ENCODE measurements at regions not wholly inside any gene's neighbourhood (a gene's known extent, or its start where the extent isn't known, plus 50 kb on each side); places are given as distances from the start of the nearest gene placed in this dataset.
A peak's percentile ranks its signal among the peaks of the same experiment; 100 is the strongest.

DNA sequence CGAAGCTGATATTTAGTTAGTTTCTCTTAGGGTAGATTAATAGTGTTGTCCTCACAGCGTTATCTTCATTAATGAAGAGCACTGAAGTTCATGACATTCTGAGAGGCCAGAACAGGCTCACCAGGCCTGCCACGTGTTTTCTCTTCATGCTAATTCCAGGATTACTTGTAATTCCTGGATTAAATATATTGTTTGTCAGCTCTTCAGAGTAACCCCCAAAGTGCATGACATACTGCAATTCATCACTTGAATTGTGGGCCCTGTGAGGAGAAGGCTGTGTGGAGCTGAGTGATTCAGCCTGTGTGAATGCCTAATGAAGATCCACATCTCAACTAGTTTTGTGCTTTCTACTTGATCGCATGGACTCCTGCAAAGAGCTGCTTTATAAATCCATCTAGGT is 401.0 kb upstream of the ADAMTSL1 start:
- DNase-seq (ENCODE audit: low read depth in 2 of 2), result no peak

- no peak for DNase-seq (ENCODE audit: low read depth in 2 of 2)
Observed at GRCh38 chr9:18074041-18074440, 399.9 kb upstream of the ADAMTSL1 start.

DNA sequence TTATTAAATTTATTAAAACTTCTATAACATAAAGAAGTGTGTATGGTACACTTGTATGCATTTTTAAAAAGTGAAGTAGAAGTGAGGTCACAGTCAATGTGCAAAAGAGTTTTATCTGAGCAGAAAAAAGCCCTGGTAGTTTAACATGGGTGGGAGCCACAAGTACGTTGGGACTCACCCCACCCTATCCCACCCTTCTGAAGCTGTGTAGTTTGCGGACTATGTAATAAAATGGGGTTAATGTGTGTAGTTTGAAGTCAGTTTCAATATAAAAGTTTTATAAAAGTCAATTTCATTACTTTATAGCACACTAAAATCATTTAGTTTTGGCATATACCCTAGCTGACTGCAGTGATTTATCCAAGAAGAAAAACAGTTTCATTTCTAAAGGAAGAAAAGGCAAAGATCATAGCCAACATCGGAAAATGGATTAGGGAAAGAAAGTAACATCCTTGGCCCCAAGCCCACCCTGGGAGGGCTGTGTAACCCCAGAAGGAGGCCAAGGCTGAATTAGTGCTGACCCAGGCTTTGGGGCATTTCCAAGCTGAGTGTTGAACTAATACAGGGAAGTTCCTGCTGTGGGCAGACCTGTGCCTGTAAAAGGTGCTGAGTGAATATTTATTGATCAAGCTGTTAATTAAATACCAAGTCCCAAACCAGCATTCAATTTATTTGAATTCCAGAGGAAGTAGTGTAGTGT is 398.6 kb upstream of the ADAMTSL1 start:
- no peak for DNase-seq (ENCODE audit: low read depth in 2 of 2)

GRCh38 chr9:18077941-18078678 is 395.8 kb upstream of the ADAMTSL1 start:
- DNase-seq (ENCODE audit: low read depth in 2 of 2), result no peak

- no peak for DNase-seq (ENCODE audit: low read depth in 2 of 2)
Observed at GRCh38 chr9:18092138-18092537, 381.8 kb upstream of the ADAMTSL1 start.

- no peak for DNase-seq (ENCODE audit: low read depth in 2 of 2)
Observed at GRCh38 chr9:18106006-18106560, 367.9 kb upstream of the ADAMTSL1 start.

DNA sequence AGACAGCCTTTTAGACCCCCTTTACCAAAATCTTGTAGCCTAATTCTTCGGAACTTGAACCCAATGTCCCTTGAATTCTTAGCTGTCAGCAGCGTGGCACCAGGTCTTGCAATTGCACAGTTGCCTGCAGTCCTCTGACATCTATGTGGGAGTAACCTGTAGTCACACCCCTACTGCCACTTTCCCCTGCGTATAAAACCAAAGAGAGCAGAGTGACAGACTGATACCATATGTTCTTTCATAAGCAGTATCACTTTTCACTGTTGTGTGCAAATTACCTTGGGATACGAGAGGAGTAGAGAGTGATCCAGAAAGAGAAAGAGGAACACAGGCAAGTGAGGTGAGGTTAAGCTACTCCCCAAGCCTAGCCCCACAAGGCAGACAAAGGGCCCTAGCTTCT is 364.3 kb upstream of the ADAMTSL1 start:
- DNase-seq (ENCODE audit: low read depth in 2 of 2), result no peak

GRCh38 chr9:18111146-18111545 is 362.8 kb upstream of the ADAMTSL1 start:
- DNase-seq (ENCODE audit: low read depth in 2 of 2), result no peak

- DNase-seq (ENCODE audit: low read depth in 2 of 2), result peak; percentile 31 to 40
Observed at GRCh38 chr9:18114559-18115475, 359.1 kb upstream of the ADAMTSL1 start.

- no peak for DNase-seq (ENCODE audit: low read depth in 2 of 2)
Observed at GRCh38 chr9:18118268-18118667, 355.7 kb upstream of the ADAMTSL1 start.

GRCh38 chr9:18122171-18122570 is 351.8 kb upstream of the ADAMTSL1 start:
- DNase-seq (ENCODE audit: low read depth in 2 of 2), result peak in 1 of 2 experiments; percentile 13

GRCh38 chr9:18124760-18125159 is 349.2 kb upstream of the ADAMTSL1 start:
- DNase-seq (ENCODE audit: low read depth in 2 of 2), result no peak

DNA sequence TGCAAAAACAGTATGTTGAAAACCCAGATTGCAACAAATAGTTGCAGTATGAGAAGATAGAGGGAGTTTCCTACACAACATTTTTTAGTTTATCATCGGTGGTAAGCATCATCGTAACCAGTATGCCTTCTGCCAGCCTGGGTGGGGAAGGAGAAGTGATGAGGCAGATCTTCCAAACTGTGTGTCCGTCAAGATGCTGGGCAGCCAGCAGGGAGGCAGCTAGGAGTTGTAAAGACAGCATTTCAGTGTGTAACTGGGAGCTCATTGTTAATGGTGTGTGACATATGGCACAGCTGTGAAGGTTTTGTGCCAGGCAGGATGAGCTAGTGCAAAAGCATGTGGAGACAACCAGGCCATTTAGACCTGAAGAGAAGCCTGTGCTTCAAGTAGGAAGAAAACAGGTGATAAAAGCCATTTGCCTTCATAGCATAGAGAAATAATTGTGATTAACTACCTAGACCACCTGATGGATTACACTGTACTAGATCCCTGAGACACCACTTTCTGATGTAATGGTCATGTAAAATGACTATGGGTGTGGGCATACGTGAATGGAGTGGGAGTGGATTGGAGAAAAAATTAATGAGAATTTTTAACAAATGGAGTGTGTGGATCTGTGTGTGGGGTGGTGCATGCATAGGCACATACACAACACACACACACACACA is 347.0 kb upstream of the ADAMTSL1 start:
- no peak for DNase-seq (ENCODE audit: low read depth in 2 of 2)

DNA sequence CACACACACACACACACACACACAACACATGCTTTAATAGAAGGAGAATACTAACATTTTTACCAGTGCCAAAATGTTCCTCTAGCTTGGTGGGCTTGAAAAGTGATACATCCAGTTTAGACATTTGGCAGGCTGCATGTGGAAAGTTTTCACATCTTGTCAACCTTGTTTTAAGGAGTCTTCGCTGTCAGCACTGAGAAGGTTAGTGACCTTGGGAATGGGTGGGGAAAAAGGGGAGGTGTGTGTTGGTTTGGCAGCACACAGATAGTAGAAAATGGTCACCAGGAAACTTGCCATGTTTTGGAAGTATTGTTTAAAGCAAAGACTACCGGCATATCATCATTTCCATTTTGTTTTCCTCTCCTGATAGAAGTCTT is 346.5 kb upstream of the ADAMTSL1 start:
- DNase-seq (ENCODE audit: low read depth in 2 of 2), result no peak

DNA sequence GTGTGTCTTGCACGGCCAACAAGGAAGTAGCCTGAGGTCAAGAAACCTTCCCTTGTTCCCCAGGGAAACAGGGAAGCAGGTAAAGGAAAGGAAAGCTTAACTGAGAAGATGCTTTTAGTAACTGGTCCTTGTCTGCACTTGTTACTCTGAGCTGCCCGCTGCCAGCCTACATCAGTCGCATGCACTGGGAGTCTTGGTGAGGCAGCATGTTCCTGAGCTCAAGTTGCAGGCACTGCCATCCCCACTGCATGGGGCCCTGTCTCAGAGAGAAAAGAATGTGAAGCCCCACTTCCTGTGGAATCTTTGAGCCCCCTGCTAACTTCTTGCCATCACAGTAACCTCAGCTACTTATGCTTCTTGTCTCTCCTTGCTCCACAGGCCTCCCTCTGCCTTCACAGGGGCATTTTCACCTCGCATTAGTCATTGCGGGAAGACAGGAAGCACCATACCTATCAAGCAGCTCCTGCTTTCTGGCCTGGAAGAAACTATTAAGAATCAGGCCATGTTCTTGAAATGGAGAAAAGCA is 344.1 kb upstream of the ADAMTSL1 start:
- no peak for DNase-seq (ENCODE audit: low read depth in 2 of 2)

DNA sequence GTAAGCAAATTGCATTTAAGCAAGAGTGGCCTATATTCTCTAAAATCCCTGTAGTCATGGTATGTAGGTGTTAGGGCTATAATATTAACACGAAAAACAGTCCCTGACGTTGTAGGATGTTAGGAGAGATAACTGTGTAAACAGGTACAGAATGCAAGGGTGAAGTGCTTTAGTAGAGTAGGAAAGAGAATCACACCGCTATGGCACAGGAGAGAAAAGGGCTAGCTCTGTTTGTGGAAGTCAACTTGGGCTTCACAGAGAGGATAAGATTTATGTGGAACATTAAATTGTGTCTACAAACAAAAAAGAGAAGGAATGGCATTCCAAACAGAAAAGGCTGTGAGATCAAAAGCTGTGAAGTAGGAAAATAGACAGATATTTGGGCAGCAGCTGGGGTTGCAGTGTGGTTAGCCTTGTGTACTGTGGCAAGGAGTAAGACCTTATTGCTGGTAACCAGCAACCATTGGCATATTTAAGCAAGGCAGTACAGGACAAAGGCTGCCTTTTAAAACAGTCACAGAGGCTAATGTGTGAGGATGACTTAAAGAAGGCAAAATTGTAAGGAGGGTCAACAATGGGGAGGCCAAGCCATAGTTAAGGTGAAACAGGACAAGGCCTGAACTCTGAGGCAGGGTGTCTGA is 337.5 kb upstream of the ADAMTSL1 start:
- no peak for DNase-seq (ENCODE audit: low read depth in 2 of 2)

- no peak for DNase-seq (ENCODE audit: low read depth in 2 of 2)
Observed at GRCh38 chr9:18137815-18138214, 336.1 kb upstream of the ADAMTSL1 start.

DNA sequence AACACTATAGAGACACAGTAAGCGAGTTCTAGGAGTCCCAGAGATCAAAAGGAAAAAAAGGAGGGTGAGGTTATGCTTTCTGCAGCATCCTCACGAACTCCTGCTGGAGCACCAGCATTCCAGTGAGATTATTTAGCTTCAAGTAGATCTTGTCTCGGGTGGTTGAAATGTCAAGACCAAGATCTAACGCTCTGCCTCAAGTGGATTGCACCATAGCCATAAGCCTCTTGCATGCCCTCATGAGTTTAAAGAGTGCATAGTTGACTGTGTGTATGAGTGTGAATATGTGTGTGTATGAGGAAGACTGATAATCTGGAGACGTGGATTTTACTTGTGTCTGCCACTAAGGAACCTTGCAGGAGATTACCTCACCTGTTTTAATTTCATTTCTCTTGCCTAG is 335.3 kb upstream of the ADAMTSL1 start:
- no peak for DNase-seq (ENCODE audit: low read depth in 2 of 2)

- DNase-seq (ENCODE audit: low read depth in 2 of 2), result no peak
Observed at GRCh38 chr9:18141681-18142080, 332.3 kb upstream of the ADAMTSL1 start.

DNA sequence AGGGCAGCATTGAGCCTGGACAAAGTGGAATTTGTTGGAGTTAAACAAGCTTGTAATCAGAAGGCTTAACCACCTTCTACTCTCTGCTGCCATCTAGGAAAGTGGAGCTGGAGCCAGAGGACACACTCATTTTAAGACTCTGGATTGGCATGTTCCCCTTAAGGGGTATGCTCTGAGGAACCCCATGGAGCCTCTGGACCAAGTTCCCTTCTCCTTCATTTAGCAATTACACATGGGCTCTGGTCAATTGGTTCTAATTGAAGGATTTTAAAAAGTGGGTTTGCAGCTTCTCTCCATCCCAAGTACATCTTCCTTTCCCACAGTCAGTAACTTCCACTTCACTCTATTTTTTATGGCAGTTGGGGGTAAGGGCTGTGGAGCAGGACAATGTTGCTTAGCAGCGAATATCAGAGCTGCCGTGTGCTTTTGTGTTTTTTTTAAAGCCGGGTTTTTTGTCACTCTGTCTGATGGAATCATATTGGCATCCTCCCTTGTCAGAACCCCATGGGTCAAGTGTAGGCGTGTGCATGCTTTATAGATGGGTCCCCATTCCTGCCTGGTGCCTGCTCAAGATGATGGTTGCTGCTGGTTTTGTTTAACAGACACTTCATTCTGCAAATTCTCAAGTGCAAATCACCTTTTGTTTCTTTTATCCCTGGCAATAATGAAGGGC is 330.7 kb upstream of the ADAMTSL1 start:
- DNase-seq (ENCODE audit: low read depth in 2 of 2), result no peak
